Body of pancreas (tissue), 4 donors: ENCODE measurements at regions not wholly inside any gene's neighbourhood (a gene's known extent, or its start where the extent isn't known, plus 50 kb on each side); places are given as distances from the start of the nearest gene placed in this dataset.

ENCODE experiments used
- ATAC-seq: fragments of 150-250 bp; one replicate; pipeline ENCODE4 v1.9.1; 2016
- DNase-seq, 4 donors: peaks; one replicate each; pipeline ENCODE4 v3.0.0-alpha.2; 2019
- H3K27ac ChIP-seq, 4 donors: fragments of 200-600 bp; sonication (generic); 1 replicate in 3 of 4; 2 replicates in 1 of 4; pipeline versions ENCODE4 v1.5.1 to v1.6.1; 2016 to 2019; ENCODE audit warnings: mild to moderate bottlenecking in 1 of 4, mixed read lengths in 1 of 4, moderate library complexity in 1 of 4
- H3K27me3 ChIP-seq, 2 donors: fragments of 200-600 bp; sonication (generic); one replicate each; pipeline ENCODE4 v1.6.0; 2016; ENCODE audit warnings: mild to moderate bottlenecking in 1 of 2
- H3K36me3 ChIP-seq, 2 donors: fragments of 200-600 bp; sonication (generic); replicated peaks in 1 of 2; 2 replicates each; pipeline ENCODE4 v1.5.1; 2016; ENCODE audit warnings: low read depth in 2 of 2; ENCODE audit not compliant: insufficient read depth in 1 of 2
- H3K4me1 ChIP-seq: fragments of 200-600 bp; sonication (generic); one replicate; pipeline ENCODE4 v1.6.0; 2016
- H3K4me3 ChIP-seq, 2 donors: fragments of 200-600 bp; sonication (generic); 1 replicate in 1 of 2; 2 replicates in 1 of 2; pipeline ENCODE4 v1.5.1; 2016 to 2019
- H3K9me3 ChIP-seq, 3 donors: fragments of 200-600 bp; sonication (generic); 1 replicate in 2 of 3; 2 replicates in 1 of 3; pipeline ENCODE4 v1.5.1; 2016
- CTCF ChIP-seq, 7 experiments: fragments of 450-650 bp in 4 of 7; fragments of 200-600 bp in 3 of 7; sonication (generic) in 3 of 7; IDR thresholded peaks; one replicate each; pipeline ENCODE4 v1.5.1; 2016 to 2019; ENCODE audit warnings: antibody characterized with exemption in 7 of 7
- POLR2A ChIP-seq, 3 donors: fragments of 450-650 bp; IDR thresholded peaks; one replicate each; pipeline ENCODE4 v1.6.1; 2016; ENCODE audit warnings: antibody characterized with exemption in 3 of 3, mild to moderate bottlenecking in 2 of 3
- WGBS, 2 donors: methylation state at CpG; one replicate each; pipeline ENCODE4 v1.1.5; 2017; 5-methylcytosine and 5-hydroxymethylcytosine counted together
- intact Hi-C: fragments of 100-400 bp; cut with DNase I; formaldehyde crosslinking; loops from one replicate; pipeline ENCODE4 v1.15.1; 2023

- DNase-seq = no peak
- no peak overlapping the region for H3K4me3 ChIP-seq
- no peak overlapping the region for H3K27ac ChIP-seq
- H3K9me3 ChIP-seq = no peaks in the 10 kb centered on the region
- H3K36me3 ChIP-seq = no peaks in the 10 kb centered on the region
- ATAC-seq = no peak
- no peaks in the 10 kb centered on the region for H3K4me1 ChIP-seq
- intact Hi-C loops = no loop called here
- no peaks in the 10 kb centered on the region for H3K27me3 ChIP-seq
- no peak for TF ChIP-seq CTCF (IDR thresholded peaks at IDR 0.05)
- TF ChIP-seq POLR2A (IDR thresholded peaks at IDR 0.05) = no peak
- 91 to 96% methylated on average over 2 of the region's 2 CpGs for WGBS, 2 donors
Observed at GRCh38 chr12:127223011-127223410, 1044.0 kb upstream of the TMEM132C start.

DNA sequence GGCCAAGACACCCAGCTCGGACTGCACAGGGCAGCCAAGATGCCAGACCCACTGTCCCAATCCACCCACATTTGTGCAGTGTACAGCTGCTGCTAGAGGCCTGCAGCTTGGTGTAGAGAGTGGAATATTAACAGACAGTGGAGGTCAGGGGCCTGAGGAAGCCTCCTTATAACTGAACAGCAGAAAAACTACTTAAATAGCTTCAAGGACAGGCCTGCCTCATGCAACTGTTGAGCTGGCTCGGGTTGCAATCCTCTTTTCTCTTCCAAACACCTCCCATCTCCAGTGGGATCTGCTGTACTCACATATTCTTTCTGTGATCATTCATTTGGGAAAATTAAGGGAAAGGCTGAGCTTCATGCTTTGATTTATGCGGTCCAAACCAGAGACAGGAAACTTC is 1043.2 kb upstream of the TMEM132C start:
- no peak for DNase-seq

GRCh38 chr12:127230843-127231260 is 1036.1 kb upstream of the TMEM132C start:
- Histone ChIP-seq H3K27ac (no peak overlapping the region), H3K36me3 (no peaks in the 10 kb centered on the region), H3K4me1 (no peaks in the 10 kb centered on the region), H3K9me3 (no peaks in the 10 kb centered on the region), H3K27me3 (no peaks in the 10 kb centered on the region), H3K4me3 (no peak overlapping the region)
- no peak for DNase-seq
- intact Hi-C loops = no loop called here
- ATAC-seq = no peak
- WGBS, 2 donors = 57 to 61% methylated on average over 6 of the region's 6 CpGs
- no peak for TF ChIP-seq CTCF (IDR thresholded peaks at IDR 0.05)
- no peak for TF ChIP-seq POLR2A (IDR thresholded peaks at IDR 0.05)

More for the DNA sequence above, 1043.2 kb upstream of the TMEM132C start:
- no peaks in the 10 kb centered on the region for H3K9me3 ChIP-seq
- no peak for TF ChIP-seq CTCF (IDR thresholded peaks at IDR 0.05)
- TF ChIP-seq POLR2A (IDR thresholded peaks at IDR 0.05) = no peak
- H3K4me3 ChIP-seq = no peak overlapping the region
- no peaks in the 10 kb centered on the region for H3K4me1 ChIP-seq
- H3K27me3 ChIP-seq = no peaks in the 10 kb centered on the region
- WGBS, 2 donors = 58% methylated on average over 2 to 3 of the region's 3 CpGs
- no peaks in the 10 kb centered on the region for H3K36me3 ChIP-seq
- intact Hi-C loops = no loop called here
- no peak for ATAC-seq
- H3K27ac ChIP-seq = no peak overlapping the region

GRCh38 chr12:127231371-127231770 is 1035.6 kb upstream of the TMEM132C start:
- ATAC-seq (no peak), DNase-seq (no peak)
- Histone ChIP-seq H3K4me3 (no peak overlapping the region), H3K9me3 (no peaks in the 10 kb centered on the region), H3K27me3 (no peaks in the 10 kb centered on the region), H3K4me1 (no peaks in the 10 kb centered on the region), H3K36me3 (no peaks in the 10 kb centered on the region), H3K27ac (no peak overlapping the region)
- TF ChIP-seq CTCF (IDR thresholded peaks at IDR 0.05) = no peak
- no peak for TF ChIP-seq POLR2A (IDR thresholded peaks at IDR 0.05)
- intact Hi-C loops = no loop called here
- 76 to 94% methylated on average over 7 of the region's 7 CpGs for WGBS, 2 donors

- Histone ChIP-seq H3K27me3 (no peaks in the 10 kb centered on the region), H3K27ac (no peak overlapping the region), H3K9me3 (no peaks in the 10 kb centered on the region), H3K36me3 (no peaks in the 10 kb centered on the region), H3K4me1 (no peaks in the 10 kb centered on the region), H3K4me3 (no peak overlapping the region)
- intact Hi-C loops = no loop called here
- TF ChIP-seq POLR2A (IDR thresholded peaks at IDR 0.05) (no peak), CTCF (IDR thresholded peaks at IDR 0.05) (no peak)
- DNase-seq (no peak), ATAC-seq (no peak)
- WGBS, 2 donors = 80 to 85% methylated on average over 2 of the region's 2 CpGs
Observed at GRCh38 chr12:127233016-127233415, 1034.0 kb upstream of the TMEM132C start.
